ENCODE measurements at regions not wholly inside any gene's neighbourhood (a gene's known extent, or its start where the extent isn't known, plus 50 kb on each side); places are given as distances from the start of the nearest gene placed in this dataset.

DNA sequence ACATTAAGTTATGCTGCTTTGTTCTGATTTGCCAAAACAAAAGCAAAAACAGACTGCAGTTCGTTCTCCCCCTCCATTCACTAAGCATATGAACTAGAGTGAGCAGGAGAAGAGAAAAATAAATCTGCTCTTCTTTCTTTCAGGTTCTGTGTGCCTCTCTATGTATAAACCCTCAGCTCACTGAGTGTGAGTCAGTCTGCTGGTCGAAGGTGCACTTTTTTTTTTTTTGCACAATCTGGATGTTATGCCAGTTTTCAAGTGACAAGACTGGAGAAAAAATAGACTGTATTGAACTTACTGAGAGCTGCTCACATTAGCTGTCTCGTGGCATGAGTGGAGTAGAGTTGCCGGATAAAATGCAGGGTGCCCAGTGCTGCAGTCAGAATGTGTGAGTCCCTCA lies 244.6 kb upstream of the ATP10B start:
- DNase-seq (ENCODE audit: low read depth), result no peak
- TF ChIP-seq, protein P1, sequence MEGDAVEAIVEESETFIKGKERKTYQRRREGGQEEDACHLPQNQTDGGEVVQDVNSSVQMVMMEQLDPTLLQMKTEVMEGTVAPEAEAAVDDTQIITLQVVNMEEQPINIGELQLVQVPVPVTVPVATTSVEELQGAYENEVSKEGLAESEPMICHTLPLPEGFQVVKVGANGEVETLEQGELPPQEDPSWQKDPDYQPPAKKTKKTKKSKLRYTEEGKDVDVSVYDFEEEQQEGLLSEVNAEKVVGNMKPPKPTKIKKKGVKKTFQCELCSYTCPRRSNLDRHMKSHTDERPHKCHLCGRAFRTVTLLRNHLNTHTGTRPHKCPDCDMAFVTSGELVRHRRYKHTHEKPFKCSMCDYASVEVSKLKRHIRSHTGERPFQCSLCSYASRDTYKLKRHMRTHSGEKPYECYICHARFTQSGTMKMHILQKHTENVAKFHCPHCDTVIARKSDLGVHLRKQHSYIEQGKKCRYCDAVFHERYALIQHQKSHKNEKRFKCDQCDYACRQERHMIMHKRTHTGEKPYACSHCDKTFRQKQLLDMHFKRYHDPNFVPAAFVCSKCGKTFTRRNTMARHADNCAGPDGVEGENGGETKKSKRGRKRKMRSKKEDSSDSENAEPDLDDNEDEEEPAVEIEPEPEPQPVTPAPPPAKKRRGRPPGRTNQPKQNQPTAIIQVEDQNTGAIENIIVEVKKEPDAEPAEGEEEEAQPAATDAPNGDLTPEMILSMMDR (conservative IDR thresholded peaks at IDR 0.05; ENCODE audit: low read depth, low read length), result no peak
- no peak overlapping the region for H3K4me3 ChIP-seq (ENCODE audit: low read depth, low read length)

DNA sequence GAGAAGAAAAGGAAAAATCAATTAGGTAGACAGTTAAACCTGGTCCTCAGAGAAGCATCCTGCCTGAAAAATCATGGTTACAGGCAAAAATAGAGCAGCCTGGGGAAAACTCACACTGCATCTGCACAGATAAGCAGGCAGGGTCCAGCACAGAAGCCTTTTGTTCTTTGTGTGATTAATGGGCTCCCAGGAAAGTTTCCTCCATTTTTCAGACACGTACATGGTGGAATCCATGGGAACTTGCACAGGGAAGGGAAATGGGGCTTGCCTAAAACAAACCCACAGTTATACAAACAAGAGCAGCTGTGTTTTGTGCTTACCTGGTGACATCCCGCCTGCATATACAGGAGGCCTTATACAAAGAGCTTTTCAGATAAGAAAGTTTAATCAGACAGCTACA lies 243.9 kb upstream of the ATP10B start:
- TF ChIP-seq, protein P1 (conservative IDR thresholded peaks at IDR 0.05; ENCODE audit: low read depth, low read length), result no peak
- H3K4me3 ChIP-seq (ENCODE audit: low read depth, low read length), result no peak overlapping the region
- DNase-seq (ENCODE audit: low read depth), result no peak

DNA sequence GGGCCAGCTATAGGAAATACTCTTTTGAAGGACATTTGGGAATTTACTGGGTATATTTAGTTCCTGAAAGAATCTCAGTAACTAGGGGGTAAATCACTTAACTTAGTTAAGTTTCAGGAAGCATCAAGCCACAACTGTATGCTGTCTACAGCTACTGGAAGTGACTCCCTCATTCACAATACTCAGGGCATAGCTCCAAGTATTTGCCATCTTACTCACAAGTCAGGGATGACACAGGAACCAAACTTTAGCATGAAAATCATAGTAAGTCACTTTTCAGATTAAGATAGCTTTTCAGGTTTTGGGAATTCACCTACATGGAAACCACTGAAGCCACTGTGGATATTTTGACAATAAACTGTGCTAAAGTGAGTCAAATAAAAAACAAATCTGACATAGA lies 242.4 kb upstream of the ATP10B start:
- no peak for DNase-seq (ENCODE audit: low read depth)
- TF ChIP-seq, protein P1 (conservative IDR thresholded peaks at IDR 0.05; ENCODE audit: low read depth, low read length), result no peak
- H3K4me3 ChIP-seq (ENCODE audit: low read depth, low read length), result no peak overlapping the region

DNA sequence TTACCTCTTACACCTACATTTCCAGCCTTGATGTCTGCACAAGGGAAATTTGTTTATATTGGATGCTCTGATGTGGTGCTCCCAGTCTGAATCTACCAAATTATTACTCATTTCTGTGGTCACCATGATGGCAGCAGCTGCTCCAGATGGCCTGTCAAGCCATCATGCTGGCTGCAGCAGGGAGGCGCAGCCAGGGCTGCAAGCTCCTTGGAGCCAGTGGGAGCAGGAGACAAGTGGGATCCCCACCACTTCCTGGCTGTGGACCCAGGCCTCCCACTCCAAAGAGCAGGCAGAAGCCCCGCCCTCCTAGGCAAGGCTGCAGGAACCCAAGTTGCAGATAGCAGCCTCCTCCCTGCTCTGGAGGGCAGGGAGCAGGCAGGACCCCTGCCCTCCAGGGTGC lies 241.1 kb upstream of the ATP10B start:
- no peak overlapping the region for H3K4me3 ChIP-seq (ENCODE audit: low read depth, low read length)
- TF ChIP-seq, protein P1 (conservative IDR thresholded peaks at IDR 0.05; ENCODE audit: low read depth, low read length), result no peak
- DNase-seq (ENCODE audit: low read depth), result no peak

DNA sequence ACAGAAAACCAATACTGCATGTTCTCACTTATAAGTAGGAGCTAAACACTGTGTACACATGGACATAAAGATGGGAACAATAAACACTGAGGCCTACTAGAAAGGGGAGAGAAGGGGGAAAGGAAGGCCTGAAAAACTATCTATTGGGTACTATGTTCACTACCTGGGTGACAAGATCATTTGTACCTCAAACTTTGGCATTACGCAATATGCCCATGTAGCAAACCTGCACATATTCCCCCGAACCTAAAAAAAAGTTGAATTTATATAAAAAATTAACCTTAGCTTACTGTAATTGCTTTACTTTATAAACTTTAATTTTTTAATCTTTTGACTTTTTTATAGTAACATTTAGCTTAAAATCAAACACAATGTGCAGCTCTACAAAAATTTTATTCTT lies 237.6 kb upstream of the ATP10B start:
- TF ChIP-seq, protein P1 (conservative IDR thresholded peaks at IDR 0.05; ENCODE audit: low read depth, low read length), result no peak
- no peak for DNase-seq (ENCODE audit: low read depth)
- H3K4me3 ChIP-seq (ENCODE audit: low read depth, low read length), result no peak overlapping the region

DNA sequence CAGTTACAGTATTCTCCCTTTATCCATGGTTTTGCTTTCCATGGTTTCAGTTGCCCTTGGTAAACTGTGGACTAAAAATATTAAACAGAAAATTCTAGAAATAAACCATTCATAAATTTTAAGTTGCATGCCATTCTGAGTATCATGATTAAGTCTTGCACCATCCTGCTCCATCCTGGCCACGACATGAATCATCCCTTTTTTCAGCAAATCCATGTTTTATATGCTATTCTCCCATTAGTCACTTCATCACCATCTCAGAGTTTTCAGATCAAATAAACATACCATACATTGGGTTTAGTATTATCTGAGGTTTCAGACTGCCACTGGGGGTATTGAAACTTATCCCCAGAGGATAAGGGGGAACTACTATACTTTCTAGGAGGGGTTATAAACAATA lies 234.4 kb upstream of the ATP10B start:
- TF ChIP-seq, protein P1 (conservative IDR thresholded peaks at IDR 0.05; ENCODE audit: low read depth, low read length), result no peak
- no peak overlapping the region for H3K4me3 ChIP-seq (ENCODE audit: low read depth, low read length)
- no peak for DNase-seq (ENCODE audit: low read depth)

DNA sequence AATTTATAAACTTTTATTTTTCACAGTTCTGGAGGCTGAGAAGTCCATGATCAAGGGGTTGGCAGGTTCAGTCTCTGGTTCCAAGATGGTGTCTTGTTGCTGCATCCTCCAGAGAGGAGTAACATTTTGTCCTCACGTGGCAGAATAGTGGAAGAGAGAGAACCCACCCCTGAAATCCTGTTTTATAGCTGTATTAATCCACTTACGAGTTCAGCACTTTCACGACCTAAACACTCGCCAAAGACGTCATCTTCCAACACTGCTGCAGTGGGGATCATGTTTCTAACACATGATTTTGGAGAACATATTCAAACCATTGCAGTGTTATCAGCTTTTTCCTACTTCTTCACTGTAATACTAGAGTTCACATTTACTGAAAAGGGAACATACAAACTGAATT lies 233.0 kb upstream of the ATP10B start:
- TF ChIP-seq, protein P1 (conservative IDR thresholded peaks at IDR 0.05; ENCODE audit: low read depth, low read length), result no peak
- no peak for DNase-seq (ENCODE audit: low read depth)
- no peak overlapping the region for H3K4me3 ChIP-seq (ENCODE audit: low read depth, low read length)
